ENCODE measurements at regions not wholly inside any gene's neighbourhood (a gene's known extent, or its start where the extent isn't known, plus 50 kb on each side); places are given as distances from the start of the nearest gene placed in this dataset.

GRCh38 chr1:209429611-209430010 lies 153.9 kb upstream of the CAMK1G start:
- TF ChIP-seq CTCF (IDR thresholded peaks at IDR 0.05; ENCODE audit: insufficient read depth, low read depth, low read length) (no peak), EZH2 (IDR thresholded peaks at IDR 0.05; ENCODE audit: insufficient read depth, low read length) (no peak)
